GM18511 (cell line): ENCODE measurements at regions not wholly inside any gene's neighbourhood (a gene's known extent, or its start where the extent isn't known, plus 50 kb on each side); places are given as distances from the start of the nearest gene placed in this dataset.

ENCODE experiments used
- ATAC-seq: cut with Tn5 transposase; IDR thresholded peaks from one replicate; pipeline ENCODE4 v1.9.1; 2021; ENCODE audit warnings: mild to moderate bottlenecking, moderate library complexity; ENCODE audit not compliant: unreplicated experiment

DNA sequence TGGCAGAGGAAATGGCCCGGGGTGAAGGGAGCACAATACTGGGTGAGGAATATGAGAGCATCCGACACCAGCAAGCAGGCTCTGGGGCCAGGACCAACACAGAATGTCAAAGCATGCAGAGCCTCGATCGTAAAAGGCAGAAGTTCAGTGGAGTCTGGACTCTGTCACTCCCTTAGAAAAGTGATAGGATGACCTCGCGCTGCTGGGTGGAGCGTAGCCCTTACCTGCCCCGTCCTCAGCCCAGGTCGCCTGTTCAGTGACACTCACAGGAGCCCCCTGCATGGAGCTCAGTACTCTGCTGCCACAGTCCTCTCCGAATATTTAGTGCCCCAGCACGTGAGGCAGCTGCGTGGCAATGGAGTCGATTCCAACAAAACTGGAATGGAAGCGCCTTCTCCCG, 236.7 kb upstream of the MYT1L start:
- no peak for ATAC-seq

- no peak for ATAC-seq
These were observed 235.6 kb upstream of the MYT1L start for GRCh38 chr2:2566396-2567323.

GRCh38 chr2:2565671-2566070, 234.6 kb upstream of the MYT1L start:
- no peak for ATAC-seq

- ATAC-seq = no peak
These were observed 233.4 kb upstream of the MYT1L start for GRCh38 chr2:2564300-2565078.

DNA sequence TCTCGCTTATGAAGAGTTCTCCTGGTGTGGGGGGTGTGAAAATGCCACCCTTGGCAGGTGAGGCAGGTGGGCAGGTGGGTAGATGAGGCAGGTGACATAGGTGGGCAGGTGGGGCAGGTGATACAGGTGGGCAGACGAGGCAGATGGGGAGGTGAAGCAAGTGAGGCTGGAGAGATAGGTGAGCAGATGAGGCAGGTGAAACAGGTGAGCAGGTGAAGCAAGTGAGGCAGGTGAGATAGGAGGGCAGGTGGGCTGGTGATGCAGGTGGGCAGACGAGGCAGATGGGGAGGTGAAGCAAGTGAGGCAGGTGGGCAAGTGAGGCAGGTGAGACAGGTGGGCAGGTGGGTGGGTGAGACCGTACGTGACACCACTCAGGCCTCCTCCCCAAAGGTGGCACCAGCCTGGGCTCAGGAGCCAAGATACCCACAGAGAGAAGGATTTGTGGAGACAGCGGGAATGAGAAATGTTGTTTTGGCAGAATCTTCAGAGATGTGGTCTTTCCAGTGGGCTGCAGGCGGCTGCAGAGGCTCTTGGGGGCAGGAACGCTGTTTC, 232.3 kb upstream of the MYT1L start:
- no peak for ATAC-seq

- no peak for ATAC-seq
These were observed 231.8 kb upstream of the MYT1L start for GRCh38 chr2:2562867-2563266.

GRCh38 chr2:2561346-2562095, 230.4 kb upstream of the MYT1L start:
- no peak for ATAC-seq

GRCh38 chr2:2560374-2561015, 229.4 kb upstream of the MYT1L start:
- no peak for ATAC-seq

- ATAC-seq = no peak
These were observed 227.4 kb upstream of the MYT1L start for GRCh38 chr2:2558476-2558875.

DNA sequence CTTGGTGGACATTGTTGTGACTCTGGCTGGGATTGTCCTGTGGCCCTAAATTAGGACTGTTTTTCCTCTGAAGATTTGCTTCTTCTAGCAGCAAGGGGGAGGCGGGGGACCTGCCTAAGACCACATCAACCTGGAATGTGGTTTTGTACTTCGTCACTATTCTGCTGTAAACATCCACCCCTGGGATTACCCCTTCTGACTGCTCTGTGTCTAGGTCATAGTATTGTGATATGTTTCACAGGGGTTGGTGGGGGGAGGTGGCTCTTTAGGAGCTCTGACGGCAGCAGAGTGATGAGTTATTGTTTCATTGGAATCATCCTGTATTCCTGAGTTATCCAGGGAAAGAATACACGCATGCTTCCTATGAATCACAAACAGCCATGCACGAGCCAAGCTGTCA, 226.4 kb upstream of the MYT1L start:
- no peak for ATAC-seq

GRCh38 chr2:2550856-2551255, 219.8 kb upstream of the MYT1L start:
- no peak for ATAC-seq

GRCh38 chr2:2547911-2548310, 216.8 kb upstream of the MYT1L start:
- ATAC-seq = no peak

GRCh38 chr2:2547451-2547850, 216.4 kb upstream of the MYT1L start:
- no peak for ATAC-seq

DNA sequence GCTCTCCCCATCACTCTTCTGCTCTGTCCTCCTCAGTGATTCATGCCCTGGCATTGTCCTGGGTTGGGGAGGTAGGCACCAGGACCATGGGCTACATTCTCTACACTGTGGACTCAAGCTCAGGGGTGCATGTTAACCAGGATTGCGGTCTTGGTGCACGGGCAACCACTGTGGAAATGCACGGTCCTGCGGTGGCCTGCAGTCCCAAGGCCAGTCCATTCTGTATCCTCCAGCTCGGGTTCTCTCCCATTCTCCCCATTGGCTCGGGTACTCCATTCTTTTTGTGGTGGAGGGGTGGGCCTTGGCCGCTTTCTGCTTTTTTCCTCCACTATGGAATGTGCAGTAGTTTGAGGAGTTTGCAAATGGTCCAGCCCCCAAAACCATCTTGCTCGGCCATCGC, 215.0 kb upstream of the MYT1L start:
- ATAC-seq = no peak

GRCh38 chr2:2542966-2543611, 212.0 kb upstream of the MYT1L start:
- ATAC-seq = no peak

DNA sequence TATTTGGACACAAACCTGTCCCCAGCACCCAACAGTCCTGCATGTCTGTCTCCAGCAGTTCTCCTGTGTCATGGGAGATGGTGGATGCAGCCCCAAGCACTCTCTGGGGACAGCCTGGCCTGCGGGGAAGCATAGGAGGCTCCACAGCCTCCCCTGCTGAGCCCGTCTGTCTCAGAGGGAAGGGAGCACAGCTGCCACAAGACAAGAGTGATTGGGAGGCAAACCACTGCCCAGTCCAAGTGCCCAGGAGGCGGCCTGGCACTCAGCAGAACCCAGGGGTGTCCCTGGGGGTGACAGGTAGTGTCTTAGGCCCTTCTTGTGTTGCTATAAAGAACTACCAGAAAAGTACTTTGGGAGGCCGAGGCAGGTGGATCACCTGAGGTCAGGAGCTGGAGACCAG, 211.2 kb upstream of the MYT1L start:
- ATAC-seq = no peak

GRCh38 chr2:2540406-2540805, 209.3 kb upstream of the MYT1L start:
- ATAC-seq = no peak

GRCh38 chr2:2536416-2537056, 205.5 kb upstream of the MYT1L start:
- no peak for ATAC-seq

GRCh38 chr2:2530334-2530733, 199.3 kb upstream of the MYT1L start:
- no peak for ATAC-seq

DNA sequence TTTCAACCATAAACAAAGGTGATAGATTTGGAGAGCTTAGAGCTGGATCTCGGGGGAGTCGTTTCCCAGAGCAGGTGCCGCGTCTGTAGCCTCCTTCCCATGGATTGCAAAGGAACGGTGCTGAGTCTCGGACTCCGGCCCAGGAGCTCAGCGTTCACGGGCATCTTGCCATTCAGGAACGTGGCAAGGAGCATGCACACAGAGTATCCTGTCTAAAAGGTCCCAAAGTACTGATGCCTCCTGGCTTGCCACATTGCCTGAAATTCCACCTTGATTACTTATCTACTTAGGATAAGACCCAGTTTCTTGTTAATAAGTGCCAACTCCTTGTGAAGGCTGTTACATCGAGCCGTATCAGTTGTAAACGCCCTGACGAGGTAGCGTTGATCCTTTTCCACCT, 197.8 kb upstream of the MYT1L start:
- ATAC-seq = no peak
